Stimulated activated CD4-positive, alpha-beta T cell treated with anti-CD3 and anti-CD28 coated beads, Interleukin-15, amount 100 ng/mL, for 24 hours (primary cell): ENCODE measurements at regions not wholly inside any gene's neighbourhood (a gene's known extent, or its start where the extent isn't known, plus 50 kb on each side); places are given as distances from the start of the nearest gene placed in this dataset.

Source experiments
- DNase-seq: peaks from one replicate; pipeline ENCODE4 v3.0.0-alpha.2; 2020

DNA sequence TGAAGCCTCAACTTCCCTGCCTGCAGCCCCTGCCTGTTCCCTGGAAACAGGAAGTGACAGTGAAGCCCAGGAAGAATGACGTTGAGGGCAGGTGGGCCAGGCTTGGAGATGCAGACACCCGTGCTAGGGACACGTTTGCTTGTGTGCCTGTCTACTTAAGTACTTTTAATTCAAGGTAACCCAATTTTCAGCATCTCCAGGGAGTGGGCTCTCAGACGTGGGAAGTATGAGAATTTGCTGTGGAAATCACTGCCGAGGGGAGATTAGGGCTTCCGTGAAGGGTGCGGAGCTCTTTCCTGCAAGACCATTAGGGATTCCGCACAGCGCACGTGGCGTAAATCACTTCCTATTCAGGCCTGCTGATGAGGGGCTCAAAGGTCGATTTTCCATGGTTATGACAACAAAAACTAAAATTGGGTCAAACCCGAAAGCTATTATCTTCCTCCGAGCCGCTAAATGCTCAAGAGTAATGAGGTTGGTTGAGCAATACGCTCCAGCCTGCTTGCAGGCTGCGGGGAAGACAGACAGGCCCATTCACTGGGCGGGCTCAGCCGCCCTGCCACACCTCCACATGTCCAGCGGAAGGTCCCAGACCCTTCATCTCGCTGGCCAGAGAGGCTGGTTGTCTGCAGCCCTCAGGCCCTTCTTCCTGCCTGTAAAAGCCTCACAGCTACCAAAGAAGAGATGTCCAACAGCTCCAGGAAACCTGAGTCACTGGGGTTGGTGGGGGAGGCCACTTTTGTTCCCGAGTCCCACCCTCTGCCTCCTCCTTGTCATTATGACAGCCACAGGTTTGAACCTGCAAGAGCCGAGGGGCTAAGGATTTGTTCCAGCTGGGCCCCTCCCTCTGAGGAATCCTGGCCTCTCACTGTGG lies 109.9 kb downstream of the RBFOX3 start:
- no peak for DNase-seq

DNA sequence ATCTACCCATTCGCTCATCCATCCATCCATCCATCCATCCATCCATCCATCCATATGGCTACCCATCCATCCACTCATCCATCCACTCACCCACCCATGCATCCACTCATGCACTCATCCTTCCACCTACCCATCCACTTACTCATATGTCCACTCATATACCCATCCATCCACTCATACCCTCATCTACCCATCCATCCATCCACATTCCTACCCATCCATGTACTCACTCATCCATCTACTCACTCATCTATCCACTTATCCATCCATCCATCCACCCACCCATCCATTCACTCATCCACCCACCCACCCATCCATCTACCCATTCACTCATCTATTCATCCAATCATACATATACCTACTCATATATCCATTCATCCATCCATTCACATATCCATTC lies 112.0 kb downstream of the RBFOX3 start:
- no peak for DNase-seq

DNA sequence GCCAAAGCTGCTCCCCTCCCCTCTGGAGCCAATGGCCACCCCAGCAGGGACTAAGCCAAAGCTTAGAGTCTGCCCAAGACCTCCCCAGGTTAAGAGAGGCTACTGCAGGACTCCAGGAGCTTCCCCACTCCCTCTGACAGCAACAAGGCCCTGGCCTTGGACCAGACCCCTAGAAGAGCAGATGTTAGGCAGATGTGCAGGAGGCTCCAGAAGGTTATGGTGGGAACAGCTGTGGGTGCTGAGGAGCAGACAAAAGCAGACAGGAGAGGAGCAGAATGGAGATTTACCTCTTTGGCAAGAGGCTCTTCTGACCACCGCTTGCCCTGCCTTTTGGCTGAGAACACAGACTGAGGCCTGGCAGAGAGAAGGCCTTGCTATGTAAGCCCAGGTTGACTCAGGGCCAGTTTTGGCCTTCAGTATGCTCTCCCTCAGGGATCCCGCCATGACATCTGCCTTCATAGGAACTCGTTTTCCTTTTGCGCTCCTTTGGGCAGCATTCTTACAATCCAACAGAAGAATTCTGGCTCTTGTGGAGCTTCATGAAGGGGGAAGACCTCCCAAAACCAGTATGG lies 113.0 kb downstream of the RBFOX3 start:
- no peak for DNase-seq

DNA sequence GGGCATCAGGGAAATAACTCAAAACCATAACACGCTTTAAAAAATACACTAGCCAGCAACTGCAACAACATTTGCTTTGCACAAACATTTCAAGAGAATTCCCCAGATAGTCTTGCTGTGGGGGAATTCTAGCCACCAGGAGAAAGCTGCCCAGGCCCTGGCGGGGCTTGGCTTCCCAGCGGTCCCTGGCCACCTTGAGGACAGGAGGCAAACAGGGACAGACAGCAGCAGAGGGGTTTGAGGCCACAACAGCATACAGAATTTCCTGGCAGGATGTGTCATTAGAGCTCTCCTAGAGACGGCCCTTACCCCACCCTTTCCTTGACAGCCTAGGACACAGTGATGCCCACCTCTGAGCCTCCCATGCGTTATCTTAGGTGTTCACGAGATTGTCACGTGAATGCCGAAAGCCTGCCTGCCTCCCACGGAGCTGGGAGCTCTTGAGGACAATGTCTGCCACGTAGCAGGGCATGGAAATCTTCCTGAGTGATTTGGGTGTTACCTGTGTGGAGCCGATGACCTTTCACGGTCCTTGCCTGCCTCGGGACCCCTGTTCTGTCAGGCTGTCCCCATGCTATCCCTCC lies 114.3 kb downstream of the RBFOX3 start:
- DNase-seq, result no peak

DNA sequence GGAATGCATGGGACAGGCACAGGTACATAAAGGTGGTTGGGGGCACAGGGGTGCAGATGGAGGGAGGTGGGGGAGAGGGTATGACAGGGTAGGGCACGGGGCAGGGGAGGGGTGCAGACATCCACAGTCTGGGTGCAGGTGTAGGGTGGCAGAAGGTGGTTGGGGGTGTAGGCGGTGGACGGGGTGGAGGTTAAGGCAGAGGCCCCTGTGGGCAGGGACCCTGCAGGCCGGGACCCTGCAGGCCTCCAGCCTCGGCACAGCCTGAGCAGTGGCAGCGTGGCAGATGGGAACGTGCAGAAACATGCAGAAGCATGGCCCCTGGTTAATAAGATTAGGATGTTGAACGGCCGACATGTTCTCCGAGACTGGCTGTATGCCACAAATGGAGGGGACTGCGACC lies 115.2 kb downstream of the RBFOX3 start:
- no peak for DNase-seq

DNA sequence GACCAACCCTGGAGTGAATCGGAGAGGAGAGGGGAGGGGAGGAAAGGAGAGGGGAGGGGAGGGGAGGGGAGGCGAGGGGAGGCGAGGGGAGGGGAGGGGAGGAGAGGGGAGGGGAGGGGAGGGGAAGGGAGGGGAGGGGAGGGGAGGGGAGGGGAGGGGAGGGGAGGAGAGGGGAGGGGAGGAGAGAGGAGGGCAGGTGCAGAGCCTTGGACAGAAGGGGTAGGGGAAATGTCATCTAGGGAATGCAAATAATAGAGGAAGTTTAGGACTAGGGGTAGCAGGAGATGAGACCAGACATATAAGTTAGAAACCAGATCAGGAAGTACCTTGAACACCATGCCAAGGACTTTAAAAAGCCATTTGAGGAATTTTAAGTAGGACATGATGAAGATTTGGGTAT lies 119.8 kb downstream of the RBFOX3 start:
- no peak for DNase-seq

DNA sequence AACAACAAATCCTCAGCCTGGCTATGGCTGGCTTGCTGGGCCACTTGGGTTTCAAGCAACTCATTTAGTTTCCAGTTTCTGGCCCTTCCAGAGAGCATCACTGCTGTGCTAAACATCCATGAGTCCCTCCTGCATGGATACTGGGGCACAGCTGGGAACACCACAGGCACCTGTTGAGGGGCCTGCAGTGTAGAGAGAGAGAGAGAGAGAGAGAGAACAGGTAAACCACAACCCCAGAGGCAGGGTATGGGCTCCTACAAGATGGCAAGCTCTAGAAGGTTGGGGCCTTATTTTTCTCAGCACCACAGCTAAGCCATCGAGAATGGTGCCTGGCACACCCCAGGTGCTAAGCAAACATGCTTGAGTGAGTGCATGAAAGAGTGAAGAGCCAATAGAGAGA lies 120.3 kb downstream of the RBFOX3 start:
- DNase-seq, result no peak

DNA sequence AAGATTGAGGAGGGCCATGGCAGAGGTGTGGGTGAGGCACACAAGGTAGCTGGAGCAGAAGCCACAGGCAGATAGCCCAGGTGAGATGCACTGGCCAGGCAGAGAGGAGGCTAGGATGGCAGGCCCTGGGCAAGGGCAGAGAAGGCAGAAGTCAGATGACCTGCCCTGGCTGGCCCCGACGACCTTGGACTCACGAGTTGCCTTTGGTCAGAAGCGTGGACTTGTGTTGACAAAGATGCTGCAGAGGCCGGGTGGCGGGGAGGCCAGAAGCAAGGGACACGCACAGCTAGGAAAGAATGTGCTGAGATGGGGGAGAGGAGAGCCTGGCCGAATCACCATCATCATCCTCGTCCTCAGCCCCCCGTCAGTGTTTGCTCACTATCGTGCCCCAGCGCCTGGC lies 123.7 kb downstream of the RBFOX3 start:
- no peak for DNase-seq

DNA sequence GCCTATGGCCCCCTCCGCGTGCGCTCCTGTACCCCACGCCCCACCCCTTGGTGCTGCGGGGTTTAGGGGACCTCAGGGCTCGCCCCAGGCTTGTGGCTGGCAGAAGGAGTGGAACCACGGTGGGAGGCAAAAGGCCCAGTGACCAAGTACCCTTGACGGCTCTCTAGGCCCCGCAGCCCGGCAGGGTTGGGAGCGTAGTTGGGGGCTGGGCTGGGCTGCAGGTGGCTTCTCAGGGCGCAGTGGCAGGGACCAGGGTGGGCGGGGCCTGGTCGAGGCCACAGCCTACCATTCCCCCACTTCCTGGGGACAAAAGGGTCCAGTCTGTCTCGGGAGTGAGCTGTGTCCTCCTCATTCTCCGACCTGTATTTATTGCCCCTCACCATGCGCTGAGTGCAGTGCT lies 124.9 kb downstream of the RBFOX3 start:
- no peak for DNase-seq

DNA sequence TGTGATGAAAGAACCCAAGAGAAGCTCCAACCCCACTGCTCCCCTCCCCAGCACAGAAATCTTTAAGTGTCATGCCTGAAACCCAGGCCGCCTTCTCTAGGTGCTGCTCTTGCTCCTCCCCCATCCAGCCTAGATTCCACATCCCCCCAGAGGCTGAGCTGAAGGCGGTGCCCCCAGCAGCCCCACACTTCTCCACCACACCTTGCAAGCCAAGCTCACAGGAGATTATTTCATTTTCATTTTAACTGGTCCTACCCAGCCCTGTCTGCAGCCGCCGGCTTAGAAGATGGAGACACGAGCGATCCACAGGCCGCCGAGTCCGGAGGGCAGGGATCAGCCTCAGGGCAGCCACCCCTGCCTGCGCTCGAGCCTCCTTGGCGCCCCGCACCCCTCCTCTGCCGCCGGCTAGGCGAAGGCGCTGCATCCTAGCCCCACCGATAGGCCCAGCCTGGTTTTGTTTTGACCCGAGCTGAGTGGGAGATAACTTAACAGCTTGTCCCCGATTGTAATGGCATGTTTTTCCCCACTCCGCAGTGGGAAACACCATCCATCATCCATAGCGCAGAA lies 125.3 kb downstream of the RBFOX3 start:
- DNase-seq, result no peak

DNA sequence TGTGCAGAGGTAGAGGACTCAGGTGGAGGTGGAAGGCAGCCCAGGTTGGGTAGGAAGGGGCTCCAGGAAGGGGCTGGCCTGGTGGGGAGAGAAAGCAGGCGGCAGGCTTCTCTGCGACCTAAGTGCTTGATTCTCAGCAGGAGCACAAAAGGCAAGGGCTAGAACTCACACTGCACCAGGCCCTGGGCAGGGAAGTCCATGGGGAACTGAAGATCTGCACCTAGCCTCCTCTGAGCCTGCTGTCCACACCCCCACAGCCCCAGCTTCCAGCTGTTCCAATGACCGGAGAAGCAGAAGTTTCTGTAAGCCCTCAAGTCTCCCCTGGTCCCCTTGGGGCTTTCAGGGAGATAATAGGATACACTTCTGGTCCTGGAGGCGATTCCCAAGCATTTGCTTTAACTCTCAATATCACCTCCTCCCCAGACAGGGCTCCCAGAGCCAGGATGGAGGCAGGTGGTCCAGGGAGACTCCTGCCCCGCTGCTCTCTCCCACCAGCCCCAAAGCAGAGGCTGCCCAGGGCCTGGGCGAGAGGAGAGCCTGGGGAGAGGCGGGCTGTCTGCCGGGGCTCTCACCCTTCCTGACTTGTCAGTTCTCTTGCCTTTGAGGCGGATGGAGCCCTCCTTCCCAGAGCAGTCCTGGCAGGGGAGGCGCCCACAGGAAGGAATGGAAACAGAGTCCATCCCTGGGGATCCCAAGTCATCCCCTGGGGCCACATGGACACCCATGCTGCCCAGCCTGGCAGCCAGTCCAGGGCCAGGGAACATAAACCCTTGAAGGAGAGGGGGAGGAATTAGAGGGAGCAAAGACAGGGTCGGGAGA lies 126.0 kb downstream of the RBFOX3 start:
- no peak for DNase-seq

DNA sequence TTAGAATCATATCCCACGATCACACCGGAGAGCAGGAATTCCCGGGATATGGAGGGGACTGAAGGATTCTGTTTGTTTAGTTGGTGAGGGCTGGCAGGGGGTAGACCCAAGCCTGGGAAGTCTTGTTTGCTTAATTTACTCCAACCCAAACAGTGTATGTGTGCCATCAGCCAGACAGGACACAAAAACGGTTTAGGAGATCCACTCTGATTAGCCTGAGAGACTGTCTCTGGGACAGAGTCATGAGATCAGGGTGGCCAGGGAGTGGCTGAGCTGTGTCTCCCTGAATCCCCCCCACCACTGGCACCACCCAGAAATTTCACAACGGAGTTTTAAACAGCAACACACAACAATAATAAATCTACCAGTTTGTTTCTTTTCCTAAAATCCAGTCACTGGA lies 127.0 kb downstream of the RBFOX3 start:
- DNase-seq, result no peak

DNA sequence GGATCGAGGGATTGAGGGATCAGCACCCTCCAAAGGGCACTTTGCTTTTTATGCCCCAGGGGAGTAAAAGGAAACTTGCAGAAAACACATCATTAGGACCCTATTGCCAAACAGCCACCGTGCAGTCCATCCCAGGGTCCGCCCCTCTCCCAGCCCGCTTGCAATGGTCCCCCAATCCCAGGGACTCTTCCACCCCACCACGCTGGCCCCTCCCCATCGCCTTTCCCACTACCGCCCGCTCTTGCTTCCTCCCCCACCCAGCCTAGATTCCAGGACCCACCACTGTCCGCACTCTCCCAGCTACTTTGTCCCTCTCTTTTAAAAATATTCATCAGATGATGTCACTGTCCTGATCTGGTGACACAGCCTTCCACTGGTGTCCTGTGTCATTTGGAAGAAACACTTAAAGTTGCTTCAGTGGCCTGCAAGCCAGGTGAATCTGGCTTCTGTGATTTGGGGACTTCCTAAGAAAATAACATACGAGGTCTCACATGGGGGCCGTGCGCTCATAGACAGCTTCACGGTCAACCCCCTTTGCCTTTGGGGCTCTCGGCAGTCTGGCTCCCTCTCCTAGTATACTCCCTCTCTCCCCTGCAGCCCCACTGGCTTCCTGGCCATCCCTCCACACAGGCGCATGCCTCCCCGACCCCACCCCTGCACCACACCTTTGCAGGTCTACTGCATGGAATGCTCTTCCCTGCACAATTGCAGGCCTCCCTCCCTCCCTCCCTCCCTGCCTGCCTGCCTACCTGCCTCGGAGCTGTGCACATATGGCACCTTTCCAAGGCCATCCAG lies 127.9 kb downstream of the RBFOX3 start:
- DNase-seq, result no peak

DNA sequence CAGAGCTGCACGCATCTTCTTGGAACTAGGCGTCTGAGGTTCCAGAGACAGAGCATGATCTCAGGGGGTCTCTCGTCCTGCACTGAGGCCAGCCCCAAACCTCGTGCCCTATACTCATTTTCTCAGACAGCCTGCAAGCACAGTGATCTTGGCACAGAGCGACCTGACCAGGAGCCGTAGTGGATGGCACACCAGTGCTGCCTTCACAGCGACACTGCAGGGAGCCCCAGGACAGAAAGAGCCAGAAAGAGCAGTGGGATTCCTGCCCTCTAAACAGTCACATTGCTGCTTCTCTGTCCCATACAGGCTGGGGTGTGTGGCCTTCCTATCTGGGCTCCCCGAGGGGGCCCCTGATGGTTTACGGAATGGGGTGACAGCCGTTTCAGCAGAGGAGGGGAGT lies 131.0 kb downstream of the RBFOX3 start:
- no peak for DNase-seq

DNA sequence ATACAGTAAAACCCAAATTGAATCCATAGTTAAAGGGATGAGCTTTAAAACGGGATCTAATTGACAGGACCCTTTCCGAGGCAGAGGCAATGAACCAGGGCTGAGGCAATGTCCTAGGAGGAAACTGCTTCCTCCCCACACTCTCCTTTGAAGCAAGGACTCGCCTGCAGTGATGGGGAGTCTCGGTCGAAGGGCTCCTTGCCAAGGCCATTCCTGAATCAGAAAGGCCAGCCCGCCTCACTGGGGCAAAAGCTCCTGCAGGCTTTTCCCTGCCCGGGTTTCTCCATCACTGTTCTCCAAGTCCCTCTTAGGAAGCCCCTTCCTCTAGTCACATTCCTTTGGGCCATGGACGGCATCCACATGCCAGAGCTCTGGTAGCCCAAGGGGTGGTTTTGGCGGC lies 132.0 kb downstream of the RBFOX3 start:
- no peak for DNase-seq

DNA sequence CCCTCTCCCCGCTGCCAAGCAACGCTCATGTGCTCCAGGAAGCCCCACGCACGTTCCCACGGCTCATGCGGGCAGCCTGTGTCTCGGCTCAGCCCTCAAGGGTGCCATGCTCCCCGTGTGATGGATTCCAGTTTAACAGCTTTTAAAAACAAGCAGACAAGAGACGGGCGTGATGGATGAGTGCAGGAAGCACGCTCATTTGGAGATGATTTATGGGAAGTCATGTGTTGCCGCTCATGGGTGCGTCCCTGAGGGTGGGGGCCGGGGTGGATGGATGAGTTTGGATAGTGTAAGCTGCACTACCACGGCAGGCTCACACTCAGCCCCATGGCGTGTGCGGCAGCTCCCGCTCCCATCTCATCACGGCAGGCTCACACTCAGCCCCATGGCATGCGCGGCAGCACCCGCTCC lies 132.8 kb downstream of the RBFOX3 start:
- DNase-seq, result no peak

DNA sequence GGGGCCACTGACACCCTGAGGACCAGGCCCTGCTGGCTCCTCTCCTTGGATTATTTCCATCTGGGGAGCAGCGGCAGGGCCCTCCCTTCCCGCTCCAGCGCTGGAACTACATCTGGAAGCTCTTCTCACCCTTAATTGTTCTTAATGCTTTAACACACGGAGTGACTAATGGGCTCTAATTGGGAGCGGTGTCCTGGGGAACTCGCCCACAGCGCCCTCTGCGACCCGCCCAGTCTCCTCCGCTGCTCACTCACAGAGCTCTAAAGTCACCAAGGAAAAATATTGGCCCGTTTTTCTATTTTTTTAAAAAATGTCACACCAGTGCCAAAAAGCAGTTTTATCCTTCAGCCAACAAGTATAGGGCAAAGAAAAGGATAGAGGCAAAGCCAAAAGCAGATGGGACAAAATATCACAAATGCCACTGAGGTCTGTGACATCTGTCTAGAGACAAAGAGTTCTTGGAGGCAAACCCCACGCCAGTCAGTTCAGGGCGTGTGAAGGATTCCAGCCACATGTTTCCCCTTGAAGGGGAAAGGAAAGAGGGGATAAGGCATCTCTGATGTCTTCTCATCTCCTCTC lies 134.7 kb downstream of the RBFOX3 start:
- no peak for DNase-seq

DNA sequence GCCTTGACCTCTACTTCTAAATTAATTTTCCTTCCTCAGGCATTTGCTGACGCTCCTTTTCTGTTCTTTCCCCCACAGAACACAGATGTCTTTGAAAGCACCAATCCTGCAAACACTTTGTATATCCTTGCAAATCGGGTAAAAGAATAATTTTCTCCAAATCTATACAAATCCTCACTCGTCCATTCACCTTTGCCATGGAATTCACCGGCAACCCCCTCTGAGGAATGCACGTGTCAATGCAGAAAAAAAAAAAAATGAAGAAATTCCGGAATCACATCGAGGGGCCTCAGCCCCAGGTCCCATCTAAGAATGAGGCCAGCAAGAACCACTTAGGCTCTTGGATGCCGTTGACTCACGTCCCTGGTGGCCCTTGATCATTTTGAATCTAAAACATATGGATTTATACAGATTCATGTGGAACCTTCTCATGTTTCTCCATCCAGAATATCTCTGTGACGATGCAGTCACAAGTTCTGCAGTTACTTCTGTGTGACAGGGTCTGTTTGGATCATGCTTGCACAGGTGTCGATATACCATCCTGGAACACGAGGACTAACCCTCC lies 136.9 kb downstream of the RBFOX3 start:
- no peak for DNase-seq

DNA sequence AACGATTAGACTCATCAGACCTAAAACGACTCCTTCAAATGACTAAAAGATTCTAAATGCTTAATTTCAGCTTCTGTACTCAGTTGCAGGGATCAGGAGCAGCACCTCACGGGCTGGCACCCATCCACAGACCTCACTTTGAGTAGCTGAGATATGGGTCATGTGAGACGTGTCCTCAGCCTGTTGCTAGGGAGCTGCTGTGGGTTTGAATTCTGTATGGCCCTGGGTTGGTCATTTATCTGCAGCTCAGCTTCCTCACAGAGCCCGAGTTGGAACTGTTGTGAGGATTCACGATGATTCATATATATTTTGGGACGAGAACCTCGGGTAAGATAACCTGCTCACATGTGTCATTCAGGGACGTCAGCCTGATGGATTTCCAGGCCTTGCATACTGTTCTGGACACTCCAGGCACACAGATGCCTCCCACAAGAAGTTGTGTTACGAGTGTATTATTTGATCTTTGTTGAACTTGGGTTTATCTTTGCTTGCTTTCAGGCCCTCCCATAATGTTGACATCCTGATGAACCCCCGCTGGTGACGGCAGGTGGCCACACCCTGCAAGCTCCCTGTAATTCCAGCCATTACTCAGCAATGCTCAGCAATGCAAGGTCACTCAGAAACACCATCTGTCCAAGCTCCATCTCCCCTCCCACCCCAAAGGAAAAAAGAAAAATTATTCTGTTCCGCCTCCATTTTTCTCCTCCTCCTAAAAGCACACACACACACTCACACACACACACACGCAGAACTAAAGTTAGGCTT lies 137.6 kb downstream of the RBFOX3 start:
- DNase-seq, result no peak

DNA sequence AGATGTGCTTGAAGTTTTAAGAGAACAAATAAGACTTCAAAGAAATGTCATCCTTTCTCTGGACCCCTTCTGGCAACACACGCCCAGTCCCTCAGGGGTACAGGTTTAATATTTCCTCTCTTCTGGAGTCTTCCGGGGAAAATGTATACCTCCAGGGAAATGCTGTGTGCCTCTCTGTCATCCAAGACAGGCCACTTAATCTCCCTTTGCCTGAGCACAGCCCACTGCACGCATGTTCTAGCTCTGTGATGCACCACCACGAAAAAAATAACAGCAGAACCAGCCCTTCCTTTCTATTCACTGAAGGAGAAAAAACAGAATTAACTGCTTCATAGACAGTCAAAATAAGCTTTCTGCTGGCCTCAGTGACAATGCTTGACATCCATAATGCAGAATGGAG lies 140.1 kb downstream of the RBFOX3 start:
- no peak for DNase-seq

DNA sequence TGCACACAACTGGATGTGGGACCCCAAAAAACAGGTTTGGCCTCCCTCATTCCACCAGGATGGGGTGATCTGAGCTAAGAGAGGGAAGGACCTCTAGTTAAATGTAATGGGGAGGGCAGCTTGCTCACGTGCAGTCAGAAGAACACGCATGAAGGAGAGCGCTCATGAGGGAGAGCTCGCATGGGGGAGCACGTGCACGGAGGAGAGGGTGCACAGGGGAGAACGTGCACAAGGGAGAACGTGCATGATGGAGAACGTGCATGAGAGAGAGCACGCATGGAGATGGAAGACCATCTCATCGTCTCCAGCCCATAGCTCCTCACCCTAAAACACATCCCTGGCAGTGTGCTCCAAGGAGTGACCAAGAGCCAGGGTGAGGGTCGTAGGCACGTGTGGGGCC lies 141.2 kb downstream of the RBFOX3 start:
- no peak for DNase-seq
